Activated CD4-positive, alpha-beta T cell treated with anti-CD3 and anti-CD28 coated beads, Interleukin-2, amount 50 U/mL, for 16 hours (primary cell): ENCODE measurements at regions not wholly inside any gene's neighbourhood (a gene's known extent, or its start where the extent isn't known, plus 50 kb on each side); places are given as distances from the start of the nearest gene placed in this dataset.
"Not testable (repeated sequence)": the region's sequence is repeated elsewhere in the genome, so short reads cannot be mapped to it uniquely, and the experiment has no call there.

Experiments used
- DNase-seq: peaks from one replicate; pipeline ENCODE4 v3.0.0-alpha.2; 2020

GRCh38 chr11:81970886-81971285 is 762.8 kb downstream of the FAM181B start:
- no peak for DNase-seq

GRCh38 chr11:81967242-81967641 is 766.4 kb downstream of the FAM181B start:
- no peak for DNase-seq

- DNase-seq, result no peak
Measured at GRCh38 chr11:81966340-81966739, 767.3 kb downstream of the FAM181B start.

GRCh38 chr11:81963018-81963417 is 770.6 kb downstream of the FAM181B start:
- DNase-seq, result peak; percentile 18

GRCh38 chr11:81960443-81960842 is 773.2 kb downstream of the FAM181B start:
- no peak for DNase-seq

- peak; percentile 3 for DNase-seq
Measured at GRCh38 chr11:81959341-81959740, 774.3 kb downstream of the FAM181B start.

GRCh38 chr11:81954301-81954700 is 779.4 kb downstream of the FAM181B start:
- DNase-seq, result not testable (repeated sequence)

- DNase-seq, result no peak
Measured at GRCh38 chr11:81946831-81947230, 786.8 kb downstream of the FAM181B start.

- no peak for DNase-seq
Measured at GRCh38 chr11:81942646-81943045, 791.0 kb downstream of the FAM181B start.

- no peak for DNase-seq
Measured at GRCh38 chr11:81941998-81942397, 791.7 kb downstream of the FAM181B start.

GRCh38 chr11:81932303-81932702 is 801.4 kb downstream of the FAM181B start:
- DNase-seq, result no peak

GRCh38 chr11:81920205-81920604 is 813.5 kb downstream of the FAM181B start:
- DNase-seq, result no peak

- DNase-seq, result no peak
Measured at GRCh38 chr11:81916451-81916850, 817.2 kb downstream of the FAM181B start.

- DNase-seq, result no peak
Measured at GRCh38 chr11:81915045-81915444, 818.6 kb downstream of the FAM181B start.

GRCh38 chr11:81913793-81914192 is 819.9 kb downstream of the FAM181B start:
- peak; percentile 12 for DNase-seq

- no peak for DNase-seq
Measured at GRCh38 chr11:81907996-81908395, 825.7 kb downstream of the FAM181B start.

GRCh38 chr11:81899156-81899555 is 834.5 kb downstream of the FAM181B start:
- DNase-seq, result no peak

- no peak for DNase-seq
Measured at GRCh38 chr11:81897639-81898038, 836.0 kb downstream of the FAM181B start.

GRCh38 chr11:81895258-81895657 is 838.4 kb downstream of the FAM181B start:
- no peak for DNase-seq

GRCh38 chr11:81892770-81893635 is 840.7 kb downstream of the FAM181B start:
- no peak for DNase-seq

- no peak for DNase-seq
Measured at GRCh38 chr11:81888391-81888790, 845.3 kb downstream of the FAM181B start.

- no peak for DNase-seq
Measured at GRCh38 chr11:81887671-81888070, 846.0 kb downstream of the FAM181B start.

GRCh38 chr11:81886406-81887075 is 847.1 kb downstream of the FAM181B start:
- peak; percentile 26 for DNase-seq

GRCh38 chr11:81874635-81875034 is 859.0 kb downstream of the FAM181B start:
- DNase-seq, result peak; percentile 20
